Keratinocyte (primary cell): ENCODE measurements at regions not wholly inside any gene's neighbourhood (a gene's known extent, or its start where the extent isn't known, plus 50 kb on each side); places are given as distances from the start of the nearest gene placed in this dataset.

Experiments used
- DNase-seq: peaks from one replicate; pipeline ENCODE4 v3.0.0-alpha.2; 2011; ENCODE audit warnings: low read depth, missing footprints, low spot score
- FAIRE-seq: peaks from 2 replicates; lab custom pipeline; 2011; peaks lifted over from hg19 to GRCh38; lab: Jason Lieb, UNC
- H2AFZ ChIP-seq: 2 replicates; pipeline ENCODE4 v1.6.0; 2012; ENCODE audit warnings: low read length, control low read depth, inconsistent platforms; ENCODE audit not compliant: control insufficient read depth
- H3K27ac ChIP-seq: 2 replicates; pipeline ENCODE4 v1.5.1; 2011; ENCODE audit warnings: low read length; ENCODE audit not compliant: control insufficient read depth, insufficient read depth
- H3K27me3 ChIP-seq: 3 replicates; pipeline ENCODE4 v1.6.0; 2011; ENCODE audit warnings: low read length; ENCODE audit not compliant: control insufficient read depth, insufficient read depth; ENCODE audit errors: extremely low read depth
- H3K36me3 ChIP-seq, 2 experiments: 2 replicates in 1 of 2; 3 replicates in 1 of 2; pipeline ENCODE4 v1.5.1; 2011; ENCODE audit warnings: low read length in 2 of 2, mild to moderate bottlenecking in 1 of 2; ENCODE audit not compliant: control insufficient read depth in 2 of 2, insufficient read depth in 2 of 2; ENCODE audit errors: extremely low read depth in 1 of 2
- H3K4me1 ChIP-seq: 3 replicates; pipeline ENCODE4 v1.5.1; 2011; ENCODE audit warnings: low read length; ENCODE audit not compliant: control insufficient read depth, insufficient read depth; ENCODE audit errors: extremely low read depth
- H3K4me2 ChIP-seq: 3 replicates; pipeline ENCODE4 v1.6.0; 2011; ENCODE audit warnings: low read depth, low read length; ENCODE audit not compliant: control insufficient read depth, insufficient read depth; ENCODE audit errors: extremely low read depth
- H3K4me3 ChIP-seq, 3 experiments: fragments of 200-600 bp in 1 of 3; sonication (generic) in 1 of 3; 2 replicates in 2 of 3; 3 replicates in 1 of 3; pipeline ENCODE4 v1.5.1; 2011 to 2016; ENCODE audit warnings: low read length in 3 of 3, mild to moderate bottlenecking in 3 of 3, control low read depth in 2 of 3, inconsistent platforms in 1 of 3, low read depth in 1 of 3, mixed read lengths in 1 of 3, mixed run types in 1 of 3, moderate library complexity in 1 of 3; ENCODE audit not compliant: control insufficient read depth in 2 of 3, insufficient read depth in 2 of 3; ENCODE audit errors: extremely low read depth in 1 of 3
- H3K79me2 ChIP-seq: 2 replicates; pipeline ENCODE4 v1.6.0; 2012; ENCODE audit warnings: low read length; ENCODE audit not compliant: control insufficient read depth, insufficient read depth
- H3K9ac ChIP-seq: 3 replicates; pipeline ENCODE4 v1.6.0; 2011; ENCODE audit warnings: low read length; ENCODE audit not compliant: control insufficient read depth, insufficient read depth; ENCODE audit errors: extremely low read depth
- H3K9me1 ChIP-seq: 3 replicates; pipeline ENCODE4 v1.6.0; 2011; ENCODE audit warnings: low read length; ENCODE audit not compliant: control insufficient read depth, insufficient read depth; ENCODE audit errors: extremely low read depth
- H3K9me3 ChIP-seq: 2 replicates; pipeline ENCODE4 v1.5.1; 2012; ENCODE audit warnings: low read depth, low read length; ENCODE audit not compliant: control insufficient read depth
- H4K20me1 ChIP-seq: 3 replicates; pipeline ENCODE4 v1.6.0; 2011; ENCODE audit warnings: low read length; ENCODE audit not compliant: control insufficient read depth, insufficient read depth; ENCODE audit errors: extremely low read depth
- EZH2 ChIP-seq: IDR thresholded peaks from one replicate; pipeline ENCODE4 v1.6.1; 2012; ENCODE audit warnings: inconsistent platforms, mild to moderate bottlenecking, low read length, moderate library complexity
- dilution Hi-C: fragments of 300-500 bp; cut with MboI; formaldehyde crosslinking; loops from one replicate; pipeline ENCODE4 v1.7.0; 2020; ENCODE audit warnings: low sequenced_read_pairs; ENCODE audit not compliant: extremely low pct_ligation_motif_present
- TF ChIP-seq, protein P1 (sequence below), 3 experiments: IDR thresholded peaks in 1 of 3; conservative IDR thresholded peaks in 1 of 3; optimal IDR thresholded peaks in 1 of 3; 2 replicates in 2 of 3; 3 replicates in 1 of 3; pipeline versions ENCODE3 to v1.5.1; 2011; ENCODE audit warnings: low read length in 3 of 3, mild to moderate bottlenecking in 3 of 3, moderate library complexity in 2 of 3, control low read depth in 1 of 3, inconsistent platforms in 1 of 3; ENCODE audit not compliant: insufficient read depth in 2 of 3; ENCODE audit errors: extremely low read depth in 1 of 3

DNA sequence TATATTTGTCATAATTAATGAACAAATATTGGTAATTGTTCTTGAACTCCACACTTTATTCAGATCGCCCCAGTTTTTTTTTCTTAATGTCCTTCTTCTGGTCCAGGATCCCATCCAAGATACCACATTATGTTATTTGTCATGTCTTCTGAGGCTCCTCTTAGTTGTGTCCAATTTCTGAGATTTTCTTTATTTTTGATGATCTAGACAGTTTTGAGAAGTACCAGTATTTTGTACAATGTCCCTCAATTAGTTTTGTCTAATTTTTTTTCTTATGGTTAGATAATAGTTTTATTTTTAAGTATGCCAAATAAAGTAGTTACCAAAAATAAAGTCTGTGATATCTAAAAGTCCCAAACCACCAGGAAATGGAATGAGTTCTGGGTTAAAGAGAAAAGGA, 440.8 kb upstream of the ATP2B1 start:
- no peak overlapping the region for H3K4me3 ChIP-seq
- H3K9me1 ChIP-seq, result no peaks in the 10 kb centered on the region
- no peaks in the 10 kb centered on the region for H3K36me3 ChIP-seq
- no peak for DNase-seq
- no peaks in the 10 kb centered on the region for H4K20me1 ChIP-seq
- H3K4me1 ChIP-seq, result no peaks in the 10 kb centered on the region
- no peak for TF ChIP-seq EZH2
- TF ChIP-seq, protein P1, sequence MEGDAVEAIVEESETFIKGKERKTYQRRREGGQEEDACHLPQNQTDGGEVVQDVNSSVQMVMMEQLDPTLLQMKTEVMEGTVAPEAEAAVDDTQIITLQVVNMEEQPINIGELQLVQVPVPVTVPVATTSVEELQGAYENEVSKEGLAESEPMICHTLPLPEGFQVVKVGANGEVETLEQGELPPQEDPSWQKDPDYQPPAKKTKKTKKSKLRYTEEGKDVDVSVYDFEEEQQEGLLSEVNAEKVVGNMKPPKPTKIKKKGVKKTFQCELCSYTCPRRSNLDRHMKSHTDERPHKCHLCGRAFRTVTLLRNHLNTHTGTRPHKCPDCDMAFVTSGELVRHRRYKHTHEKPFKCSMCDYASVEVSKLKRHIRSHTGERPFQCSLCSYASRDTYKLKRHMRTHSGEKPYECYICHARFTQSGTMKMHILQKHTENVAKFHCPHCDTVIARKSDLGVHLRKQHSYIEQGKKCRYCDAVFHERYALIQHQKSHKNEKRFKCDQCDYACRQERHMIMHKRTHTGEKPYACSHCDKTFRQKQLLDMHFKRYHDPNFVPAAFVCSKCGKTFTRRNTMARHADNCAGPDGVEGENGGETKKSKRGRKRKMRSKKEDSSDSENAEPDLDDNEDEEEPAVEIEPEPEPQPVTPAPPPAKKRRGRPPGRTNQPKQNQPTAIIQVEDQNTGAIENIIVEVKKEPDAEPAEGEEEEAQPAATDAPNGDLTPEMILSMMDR (optimal IDR thresholded peaks at IDR 0.05 in 1 of 3, IDR thresholded peaks at IDR 0.05 in 1 of 3, conservative IDR thresholded peaks at IDR 0.05 in 1 of 3; ENCODE audit: extremely low read depth in 1 of 3, insufficient read depth in 2 of 3, low read length in 3 of 3), result no peak
- H2AFZ ChIP-seq, result no peak overlapping the region
- H3K9ac ChIP-seq, result no peak overlapping the region
- H3K27me3 ChIP-seq, result no peaks in the 10 kb centered on the region
- H3K4me2 ChIP-seq, result no peak overlapping the region
- no peaks in the 10 kb centered on the region for H3K79me2 ChIP-seq
- H3K9me3 ChIP-seq, result no peaks in the 10 kb centered on the region
- FAIRE-seq, result no peak
- H3K27ac ChIP-seq, result no peak overlapping the region
- dilution Hi-C loops, result no loop called here

DNA sequence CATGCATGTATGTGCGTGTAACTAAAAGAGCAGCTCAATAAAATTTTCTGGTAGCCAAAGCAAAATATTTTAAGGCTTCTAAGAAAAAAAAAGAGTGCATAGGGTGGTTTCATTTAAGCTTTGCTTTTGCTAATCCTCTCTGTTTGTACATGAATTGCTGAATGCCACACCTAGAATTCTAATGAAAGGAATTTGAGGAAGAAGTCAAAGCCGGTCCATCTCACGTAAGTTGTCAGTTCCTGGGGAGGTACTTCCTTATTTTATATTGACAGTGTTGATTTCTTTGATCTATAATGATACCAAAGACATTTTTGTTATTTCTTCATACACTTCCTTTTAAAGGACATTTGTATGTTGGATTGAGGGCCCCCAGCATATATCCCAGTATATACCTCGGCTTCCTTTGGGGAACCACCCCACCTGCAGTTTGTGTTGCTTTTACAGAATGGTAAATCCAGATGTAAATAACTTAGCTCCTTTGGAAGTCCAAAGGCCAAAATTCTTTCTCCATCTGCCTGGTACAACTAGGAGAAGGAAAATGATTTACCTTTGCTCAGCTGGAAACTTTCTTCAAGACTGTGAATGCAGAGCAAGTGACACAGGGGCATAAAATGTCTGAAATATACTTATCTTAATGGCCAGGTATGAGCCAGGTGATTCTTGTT, 420.9 kb upstream of the ATP2B1 start:
- Histone ChIP-seq H3K9ac (no peak overlapping the region), H3K9me3 (no peaks in the 10 kb centered on the region), H3K27ac (no peak overlapping the region), H4K20me1 (no peaks in the 10 kb centered on the region), H3K4me1 (peaks cover 13% of the 10 kb centered on the region), H2AFZ (peak overlapping the region; percentile 50), H3K4me2 (peak overlapping the region; percentile 50), H3K9me1 (no peaks in the 10 kb centered on the region), H3K4me3 (no peak overlapping the region), H3K79me2 (no peaks in the 10 kb centered on the region), H3K36me3 (no peaks in the 10 kb centered on the region), H3K27me3 (no peaks in the 10 kb centered on the region)
- TF ChIP-seq, protein P1 (optimal IDR thresholded peaks at IDR 0.05 in 1 of 3, IDR thresholded peaks at IDR 0.05 in 1 of 3, conservative IDR thresholded peaks at IDR 0.05 in 1 of 3; ENCODE audit: extremely low read depth in 1 of 3, insufficient read depth in 2 of 3, low read length in 3 of 3), result no peak
- TF ChIP-seq EZH2, result no peak
- dilution Hi-C loops, result no loop called here
- FAIRE-seq, result no peak
- DNase-seq, result no peak
